ENCODE measurements at regions not wholly inside any gene's neighbourhood (a gene's known extent, or its start where the extent isn't known, plus 50 kb on each side); places are given as distances from the start of the nearest gene placed in this dataset.

- DNase-seq = no peak
These were observed 157.7 kb upstream of the PITX2 start for GRCh38 chr4:110780538-110780937.

- no peak for DNase-seq
These were observed 159.1 kb upstream of the PITX2 start for GRCh38 chr4:110781944-110782343.

- no peak for DNase-seq
These were observed 164.2 kb upstream of the PITX2 start for GRCh38 chr4:110787109-110787508.

GRCh38 chr4:110787707-110788106 is 164.8 kb upstream of the PITX2 start:
- no peak for DNase-seq

- no peak for DNase-seq
These were observed 165.4 kb upstream of the PITX2 start for GRCh38 chr4:110788302-110788701.

GRCh38 chr4:110792036-110792435 is 169.2 kb upstream of the PITX2 start:
- no peak for DNase-seq

- DNase-seq = no peak
These were observed 170.5 kb upstream of the PITX2 start for GRCh38 chr4:110793381-110793801.

GRCh38 chr4:110793890-110794554 is 171.1 kb upstream of the PITX2 start:
- no peak for DNase-seq

GRCh38 chr4:110795971-110796370 is 173.1 kb upstream of the PITX2 start:
- DNase-seq = no peak

- DNase-seq = no peak
These were observed 174.6 kb upstream of the PITX2 start for GRCh38 chr4:110797486-110797885.

- no peak for DNase-seq
These were observed 175.8 kb upstream of the PITX2 start for GRCh38 chr4:110798687-110799086.

GRCh38 chr4:110799211-110799610 is 176.3 kb upstream of the PITX2 start:
- DNase-seq = no peak

GRCh38 chr4:110801591-110801990 is 178.7 kb upstream of the PITX2 start:
- no peak for DNase-seq

GRCh38 chr4:110808351-110808878 is 185.5 kb upstream of the PITX2 start:
- no peak for DNase-seq

- no peak for DNase-seq
These were observed 193.1 kb upstream of the PITX2 start for GRCh38 chr4:110815950-110816349.

GRCh38 chr4:110816367-110816766 is 193.5 kb upstream of the PITX2 start:
- DNase-seq = no peak

GRCh38 chr4:110821186-110821585 is 198.3 kb upstream of the PITX2 start:
- no peak for DNase-seq

- no peak for DNase-seq
These were observed 200.4 kb upstream of the PITX2 start for GRCh38 chr4:110823251-110823650.

- DNase-seq = no peak
These were observed 201.5 kb upstream of the PITX2 start for GRCh38 chr4:110824344-110824743.

- no peak for DNase-seq
These were observed 203.8 kb upstream of the PITX2 start for GRCh38 chr4:110826656-110827055.

- no peak for DNase-seq
These were observed 207.6 kb upstream of the PITX2 start for GRCh38 chr4:110830461-110830860.

GRCh38 chr4:110837896-110838450 is 215.1 kb upstream of the PITX2 start:
- no peak for DNase-seq

GRCh38 chr4:110840221-110840654 is 217.4 kb upstream of the PITX2 start:
- no peak for DNase-seq

GRCh38 chr4:110848787-110849186 is 225.9 kb upstream of the PITX2 start:
- no peak for DNase-seq

- DNase-seq = no peak
These were observed 226.6 kb upstream of the PITX2 start for GRCh38 chr4:110849461-110849860.
